HL-60 (cell line): ENCODE measurements at regions not wholly inside any gene's neighbourhood (a gene's known extent, or its start where the extent isn't known, plus 50 kb on each side); places are given as distances from the start of the nearest gene placed in this dataset.

Experiments
- DNase-seq, 2 experiments: peaks; one replicate each; pipeline ENCODE4 v3.0.0-alpha.2; 2010 to 2020; ENCODE audit warnings: low read depth in 1 of 2, low spot score in 1 of 2
- H3K27ac ChIP-seq: fragments of 250-450 bp; sonication (Bioruptor Pico); replicated peaks from 2 replicates; pipeline ENCODE4 v1.5.1; 2020; ENCODE audit warnings: mild to moderate bottlenecking, moderate library complexity
- H3K27me3 ChIP-seq: fragments of 250-450 bp; sonication (Bioruptor Pico); 2 replicates; pipeline ENCODE4 v1.5.1; 2021; ENCODE audit warnings: mild to moderate bottlenecking, moderate library complexity; ENCODE audit not compliant: insufficient read depth, poor library complexity, severe bottlenecking
- H3K4me3 ChIP-seq: replicated peaks from 2 replicates; pipeline ENCODE4 v1.5.1; 2011; ENCODE audit warnings: mild to moderate bottlenecking, control low read depth, low read length; ENCODE audit not compliant: insufficient read depth
- GABPA ChIP-seq: IDR thresholded peaks from 2 replicates; pipeline ENCODE4 v1.6.1; 2012; ENCODE audit warnings: low read depth
- POLR2AphosphoS5 ChIP-seq: IDR thresholded peaks from 2 replicates; pipeline ENCODE4 v1.6.1; 2012; ENCODE audit warnings: low read depth
- SPI1 ChIP-seq: IDR thresholded peaks from 2 replicates; pipeline ENCODE4 v1.6.1; 2012; ENCODE audit warnings: low read depth, mild to moderate bottlenecking, borderline replicate concordance
- TF ChIP-seq, protein P1 (sequence below): IDR thresholded peaks from one replicate; pipeline ENCODE4 v1.5.1; 2011; ENCODE audit warnings: low read length, control low read depth, inconsistent platforms; ENCODE audit not compliant: insufficient read depth
- TF ChIP-seq, protein P2 (sequence below): IDR thresholded peaks from 2 replicates; pipeline ENCODE4 v1.6.1; 2012; ENCODE audit warnings: low read depth; ENCODE audit not compliant: insufficient replicate concordance

DNA sequence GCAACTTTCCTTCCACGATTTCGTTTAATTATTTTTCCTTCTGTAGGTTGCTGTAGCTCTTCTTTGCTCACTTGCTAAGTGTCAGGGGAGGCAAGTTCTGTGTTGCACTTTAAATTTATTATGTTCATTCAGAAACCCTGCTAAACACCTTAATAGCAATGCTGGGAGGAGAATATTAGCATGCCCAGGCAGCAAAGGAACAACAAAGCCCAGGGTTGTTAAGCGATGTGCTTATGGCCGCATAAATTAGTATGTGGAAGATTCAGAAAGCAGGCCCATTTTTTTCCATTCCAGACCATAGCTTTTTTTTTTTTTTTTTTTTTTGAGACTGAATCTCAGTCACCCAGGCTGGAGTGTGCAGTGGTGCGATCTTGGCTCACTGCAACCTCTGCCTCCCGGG, 151.3 kb downstream of the BACH1 start:
- Histone ChIP-seq H3K4me3 (no peak overlapping the region), H3K27me3 (no peaks in the 10 kb centered on the region), H3K27ac (no peak overlapping the region)
- TF ChIP-seq, protein P1, sequence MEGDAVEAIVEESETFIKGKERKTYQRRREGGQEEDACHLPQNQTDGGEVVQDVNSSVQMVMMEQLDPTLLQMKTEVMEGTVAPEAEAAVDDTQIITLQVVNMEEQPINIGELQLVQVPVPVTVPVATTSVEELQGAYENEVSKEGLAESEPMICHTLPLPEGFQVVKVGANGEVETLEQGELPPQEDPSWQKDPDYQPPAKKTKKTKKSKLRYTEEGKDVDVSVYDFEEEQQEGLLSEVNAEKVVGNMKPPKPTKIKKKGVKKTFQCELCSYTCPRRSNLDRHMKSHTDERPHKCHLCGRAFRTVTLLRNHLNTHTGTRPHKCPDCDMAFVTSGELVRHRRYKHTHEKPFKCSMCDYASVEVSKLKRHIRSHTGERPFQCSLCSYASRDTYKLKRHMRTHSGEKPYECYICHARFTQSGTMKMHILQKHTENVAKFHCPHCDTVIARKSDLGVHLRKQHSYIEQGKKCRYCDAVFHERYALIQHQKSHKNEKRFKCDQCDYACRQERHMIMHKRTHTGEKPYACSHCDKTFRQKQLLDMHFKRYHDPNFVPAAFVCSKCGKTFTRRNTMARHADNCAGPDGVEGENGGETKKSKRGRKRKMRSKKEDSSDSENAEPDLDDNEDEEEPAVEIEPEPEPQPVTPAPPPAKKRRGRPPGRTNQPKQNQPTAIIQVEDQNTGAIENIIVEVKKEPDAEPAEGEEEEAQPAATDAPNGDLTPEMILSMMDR, result no peak
- TF ChIP-seq POLR2AphosphoS5 (no peak), GABPA (no peak), SPI1 (no peak)
- TF ChIP-seq, protein P2, sequence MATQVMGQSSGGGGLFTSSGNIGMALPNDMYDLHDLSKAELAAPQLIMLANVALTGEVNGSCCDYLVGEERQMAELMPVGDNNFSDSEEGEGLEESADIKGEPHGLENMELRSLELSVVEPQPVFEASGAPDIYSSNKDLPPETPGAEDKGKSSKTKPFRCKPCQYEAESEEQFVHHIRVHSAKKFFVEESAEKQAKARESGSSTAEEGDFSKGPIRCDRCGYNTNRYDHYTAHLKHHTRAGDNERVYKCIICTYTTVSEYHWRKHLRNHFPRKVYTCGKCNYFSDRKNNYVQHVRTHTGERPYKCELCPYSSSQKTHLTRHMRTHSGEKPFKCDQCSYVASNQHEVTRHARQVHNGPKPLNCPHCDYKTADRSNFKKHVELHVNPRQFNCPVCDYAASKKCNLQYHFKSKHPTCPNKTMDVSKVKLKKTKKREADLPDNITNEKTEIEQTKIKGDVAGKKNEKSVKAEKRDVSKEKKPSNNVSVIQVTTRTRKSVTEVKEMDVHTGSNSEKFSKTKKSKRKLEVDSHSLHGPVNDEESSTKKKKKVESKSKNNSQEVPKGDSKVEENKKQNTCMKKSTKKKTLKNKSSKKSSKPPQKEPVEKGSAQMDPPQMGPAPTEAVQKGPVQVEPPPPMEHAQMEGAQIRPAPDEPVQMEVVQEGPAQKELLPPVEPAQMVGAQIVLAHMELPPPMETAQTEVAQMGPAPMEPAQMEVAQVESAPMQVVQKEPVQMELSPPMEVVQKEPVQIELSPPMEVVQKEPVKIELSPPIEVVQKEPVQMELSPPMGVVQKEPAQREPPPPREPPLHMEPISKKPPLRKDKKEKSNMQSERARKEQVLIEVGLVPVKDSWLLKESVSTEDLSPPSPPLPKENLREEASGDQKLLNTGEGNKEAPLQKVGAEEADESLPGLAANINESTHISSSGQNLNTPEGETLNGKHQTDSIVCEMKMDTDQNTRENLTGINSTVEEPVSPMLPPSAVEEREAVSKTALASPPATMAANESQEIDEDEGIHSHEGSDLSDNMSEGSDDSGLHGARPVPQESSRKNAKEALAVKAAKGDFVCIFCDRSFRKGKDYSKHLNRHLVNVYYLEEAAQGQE, result no peak
- no peak for DNase-seq

DNA sequence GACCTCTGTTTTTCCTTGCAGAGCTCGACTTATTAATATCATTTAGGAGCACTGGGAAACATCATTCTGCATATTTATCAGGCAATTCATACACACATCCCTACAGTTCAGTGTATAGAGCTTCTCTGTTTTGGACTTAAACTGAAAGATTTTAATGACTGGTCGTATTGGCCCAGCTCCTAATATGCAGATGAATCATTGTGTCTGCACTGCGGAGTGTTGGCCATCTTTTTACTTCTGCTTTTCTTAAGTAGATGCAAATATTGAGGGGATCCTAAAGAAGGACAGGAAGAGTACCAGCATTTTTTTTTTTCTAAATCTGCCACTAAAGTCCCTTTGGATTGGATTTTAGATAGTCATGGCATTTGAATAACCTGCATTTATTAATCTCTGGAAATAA, 154.8 kb downstream of the BACH1 start:
- DNase-seq, result no peak
- H3K27me3 ChIP-seq, result no peaks in the 10 kb centered on the region
- no peak overlapping the region for H3K27ac ChIP-seq
- TF ChIP-seq GABPA (no peak), POLR2AphosphoS5 (no peak), SPI1 (no peak)
- TF ChIP-seq, protein P2, result no peak
- TF ChIP-seq, protein P1, result no peak
- no peak overlapping the region for H3K4me3 ChIP-seq

DNA sequence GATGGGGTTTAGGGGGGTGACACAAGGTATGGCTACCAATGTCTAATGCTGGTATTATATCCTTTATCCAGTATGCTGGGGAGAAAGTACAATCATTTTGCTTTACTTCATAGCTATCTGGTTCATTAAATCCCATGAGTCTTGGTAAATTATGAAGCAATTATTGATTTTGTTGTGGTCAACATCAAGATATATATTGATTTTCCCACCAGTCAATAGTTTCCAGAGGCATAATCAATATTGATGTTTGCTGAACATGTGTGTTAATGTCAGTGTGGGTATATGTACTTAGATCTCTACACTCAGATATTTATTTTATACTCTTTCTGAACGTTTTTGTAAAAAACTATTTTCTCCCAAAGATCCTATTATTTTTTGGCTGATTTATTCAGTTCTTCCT, 155.5 kb downstream of the BACH1 start:
- TF ChIP-seq, protein P2, result no peak
- TF ChIP-seq GABPA (no peak), POLR2AphosphoS5 (no peak), SPI1 (no peak)
- TF ChIP-seq, protein P1, result no peak
- Histone ChIP-seq H3K4me3 (no peak overlapping the region), H3K27me3 (no peaks in the 10 kb centered on the region), H3K27ac (no peak overlapping the region)
- no peak for DNase-seq
